ENCODE measurements at regions not wholly inside any gene's neighbourhood (a gene's known extent, or its start where the extent isn't known, plus 50 kb on each side); places are given as distances from the start of the nearest gene placed in this dataset.

GRCh38 chr2:145985517-145985916 is 1465.6 kb upstream of the ZEB2 start:
- no peak overlapping the region for H3K27ac ChIP-seq (ENCODE audit: low read length, poor library complexity, severe bottlenecking)
- no peak overlapping the region for H3K9ac ChIP-seq (ENCODE audit: low read length)
- no peak overlapping the region for H4K91ac ChIP-seq (ENCODE audit: low read length)
- no peaks in the 10 kb centered on the region for H3K79me1 ChIP-seq (replicated peaks; ENCODE audit: low read length, poor library complexity, severe bottlenecking)
- H2AK5ac ChIP-seq (ENCODE audit: low read length, severe bottlenecking) = no peak overlapping the region
- no peak overlapping the region for H3K4me3 ChIP-seq (ENCODE audit: insufficient read depth in 1 of 2, low read depth in 1 of 2, low read length in 2 of 2)
- no peak overlapping the region for H2BK120ac ChIP-seq (ENCODE audit: low read depth, low read length)
- no peak overlapping the region for H2BK12ac ChIP-seq (ENCODE audit: low read length in 2 of 2)
- no peak overlapping the region for H4K8ac ChIP-seq (ENCODE audit: low read length)
- H3K18ac ChIP-seq (ENCODE audit: low read depth in 1 of 2, low read length in 2 of 2) = no peak overlapping the region
- no peak overlapping the region for H3K14ac ChIP-seq (ENCODE audit: low read length in 2 of 2)
- no peaks in the 10 kb centered on the region for H3K4me1 ChIP-seq (ENCODE audit: control insufficient read depth, insufficient read depth, low read depth, low read length)
- H3K36me3 ChIP-seq (ENCODE audit: control insufficient read depth in 1 of 2, insufficient read depth in 2 of 2, low read depth in 1 of 2, low read length in 2 of 2) = no peaks in the 10 kb centered on the region
- H3K4ac ChIP-seq (ENCODE audit: low read depth in 1 of 2, low read length in 2 of 2) = no peak overlapping the region
- H3K27me3 ChIP-seq (ENCODE audit: control insufficient read depth in 1 of 2, insufficient read depth in 1 of 2, low read length in 2 of 2) = no peaks in the 10 kb centered on the region
- no peak overlapping the region for H2AFZ ChIP-seq (ENCODE audit: low read depth, low read length)
- H2BK15ac ChIP-seq (ENCODE audit: low read depth, poor library complexity, severe bottlenecking) = no peak overlapping the region
- peak; percentile 10 for DNase-seq
- no peak overlapping the region for H3K23ac ChIP-seq (ENCODE audit: low read length in 2 of 2)
- no peak overlapping the region for H2BK5ac ChIP-seq (ENCODE audit: low read depth, low read length, poor library complexity, severe bottlenecking)
- H3K9me3 ChIP-seq (ENCODE audit: control insufficient read depth, low read length) = no peaks in the 10 kb centered on the region
- no peak overlapping the region for H3K4me2 ChIP-seq (ENCODE audit: low read length, poor library complexity, severe bottlenecking)

GRCh38 chr2:145984580-145984979 is 1464.7 kb upstream of the ZEB2 start:
- H3K36me3 ChIP-seq (ENCODE audit: control insufficient read depth in 1 of 2, insufficient read depth in 2 of 2, low read depth in 1 of 2, low read length in 2 of 2) = no peaks in the 10 kb centered on the region
- no peak overlapping the region for H3K23ac ChIP-seq (ENCODE audit: low read length in 2 of 2)
- no peak overlapping the region for H3K4me2 ChIP-seq (ENCODE audit: low read length, poor library complexity, severe bottlenecking)
- H2BK15ac ChIP-seq (ENCODE audit: low read depth, poor library complexity, severe bottlenecking) = no peak overlapping the region
- H3K4me1 ChIP-seq (ENCODE audit: control insufficient read depth, insufficient read depth, low read depth, low read length) = no peaks in the 10 kb centered on the region
- no peak overlapping the region for H4K8ac ChIP-seq (ENCODE audit: low read length)
- no peak overlapping the region for H2BK5ac ChIP-seq (ENCODE audit: low read depth, low read length, poor library complexity, severe bottlenecking)
- H3K9me3 ChIP-seq (ENCODE audit: control insufficient read depth, low read length) = no peaks in the 10 kb centered on the region
- H3K27me3 ChIP-seq (ENCODE audit: control insufficient read depth in 1 of 2, insufficient read depth in 1 of 2, low read length in 2 of 2) = no peaks in the 10 kb centered on the region
- peak; percentile 16 for DNase-seq
- no peak overlapping the region for H3K14ac ChIP-seq (ENCODE audit: low read length in 2 of 2)
- H2BK12ac ChIP-seq (ENCODE audit: low read length in 2 of 2) = no peak overlapping the region
- no peak overlapping the region for H2AK5ac ChIP-seq (ENCODE audit: low read length, severe bottlenecking)
- no peak overlapping the region for H3K4me3 ChIP-seq (ENCODE audit: insufficient read depth in 1 of 2, low read depth in 1 of 2, low read length in 2 of 2)
- H4K91ac ChIP-seq (ENCODE audit: low read length) = no peak overlapping the region
- no peak overlapping the region for H2AFZ ChIP-seq (ENCODE audit: low read depth, low read length)
- H3K27ac ChIP-seq (ENCODE audit: low read length, poor library complexity, severe bottlenecking) = no peak overlapping the region
- H3K9ac ChIP-seq (ENCODE audit: low read length) = no peak overlapping the region
- no peak overlapping the region for H2BK120ac ChIP-seq (ENCODE audit: low read depth, low read length)
- 60% methylated on average over 2 of the region's 2 CpGs for WGBS
- no peak overlapping the region for H3K18ac ChIP-seq (ENCODE audit: low read depth in 1 of 2, low read length in 2 of 2)
- no peak overlapping the region for H3K4ac ChIP-seq (ENCODE audit: low read depth in 1 of 2, low read length in 2 of 2)
- no peaks in the 10 kb centered on the region for H3K79me1 ChIP-seq (replicated peaks; ENCODE audit: low read length, poor library complexity, severe bottlenecking)

GRCh38 chr2:145980318-145980717 is 1460.4 kb upstream of the ZEB2 start:
- H3K23ac ChIP-seq (ENCODE audit: low read length in 2 of 2) = no peak overlapping the region
- no peak overlapping the region for H2BK120ac ChIP-seq (ENCODE audit: low read depth, low read length)
- H3K4ac ChIP-seq (ENCODE audit: low read depth in 1 of 2, low read length in 2 of 2) = no peak overlapping the region
- H3K14ac ChIP-seq (ENCODE audit: low read length in 2 of 2) = no peak overlapping the region
- no peak overlapping the region for H4K8ac ChIP-seq (ENCODE audit: low read length)
- H3K79me1 ChIP-seq (replicated peaks; ENCODE audit: low read length, poor library complexity, severe bottlenecking) = no peaks in the 10 kb centered on the region
- H3K18ac ChIP-seq (ENCODE audit: low read depth in 1 of 2, low read length in 2 of 2) = no peak overlapping the region
- no peaks in the 10 kb centered on the region for H3K27me3 ChIP-seq (ENCODE audit: control insufficient read depth in 1 of 2, insufficient read depth in 1 of 2, low read length in 2 of 2)
- H3K27ac ChIP-seq (ENCODE audit: low read length, poor library complexity, severe bottlenecking) = no peak overlapping the region
- no peaks in the 10 kb centered on the region for H3K36me3 ChIP-seq (ENCODE audit: control insufficient read depth in 1 of 2, insufficient read depth in 2 of 2, low read depth in 1 of 2, low read length in 2 of 2)
- H3K9ac ChIP-seq (ENCODE audit: low read length) = no peak overlapping the region
- DNase-seq = no peak
- WGBS = no CpG with 5 or more reads among the region's 2 CpGs
- no peak overlapping the region for H2BK15ac ChIP-seq (ENCODE audit: low read depth, poor library complexity, severe bottlenecking)
- H3K9me3 ChIP-seq (ENCODE audit: control insufficient read depth, low read length) = no peaks in the 10 kb centered on the region
- H4K91ac ChIP-seq (ENCODE audit: low read length) = no peak overlapping the region
- H3K4me2 ChIP-seq (ENCODE audit: low read length, poor library complexity, severe bottlenecking) = no peak overlapping the region
- H3K4me1 ChIP-seq (ENCODE audit: control insufficient read depth, insufficient read depth, low read depth, low read length) = no peaks in the 10 kb centered on the region
- no peak overlapping the region for H2BK12ac ChIP-seq (ENCODE audit: low read length in 2 of 2)
- H3K4me3 ChIP-seq (ENCODE audit: insufficient read depth in 1 of 2, low read depth in 1 of 2, low read length in 2 of 2) = no peak overlapping the region
- H2AFZ ChIP-seq (ENCODE audit: low read depth, low read length) = no peak overlapping the region
- no peak overlapping the region for H2AK5ac ChIP-seq (ENCODE audit: low read length, severe bottlenecking)
- H2BK5ac ChIP-seq (ENCODE audit: low read depth, low read length, poor library complexity, severe bottlenecking) = no peak overlapping the region

GRCh38 chr2:145975406-145975805 is 1455.5 kb upstream of the ZEB2 start:
- H3K4me1 ChIP-seq (ENCODE audit: control insufficient read depth, insufficient read depth, low read depth, low read length) = no peaks in the 10 kb centered on the region
- no peak overlapping the region for H3K9ac ChIP-seq (ENCODE audit: low read length)
- no peak overlapping the region for H2AFZ ChIP-seq (ENCODE audit: low read depth, low read length)
- no peak overlapping the region for H2BK12ac ChIP-seq (ENCODE audit: low read length in 2 of 2)
- no peaks in the 10 kb centered on the region for H3K36me3 ChIP-seq (ENCODE audit: control insufficient read depth in 1 of 2, insufficient read depth in 2 of 2, low read depth in 1 of 2, low read length in 2 of 2)
- H3K18ac ChIP-seq (ENCODE audit: low read depth in 1 of 2, low read length in 2 of 2) = no peak overlapping the region
- H4K91ac ChIP-seq (ENCODE audit: low read length) = no peak overlapping the region
- DNase-seq = no peak
- no peak overlapping the region for H3K4me3 ChIP-seq (ENCODE audit: insufficient read depth in 1 of 2, low read depth in 1 of 2, low read length in 2 of 2)
- H3K4ac ChIP-seq (ENCODE audit: low read depth in 1 of 2, low read length in 2 of 2) = no peak overlapping the region
- H3K27ac ChIP-seq (ENCODE audit: low read length, poor library complexity, severe bottlenecking) = no peak overlapping the region
- no peak overlapping the region for H2BK15ac ChIP-seq (ENCODE audit: low read depth, poor library complexity, severe bottlenecking)
- H3K9me3 ChIP-seq (ENCODE audit: control insufficient read depth, low read length) = no peaks in the 10 kb centered on the region
- no peak overlapping the region for H2AK5ac ChIP-seq (ENCODE audit: low read length, severe bottlenecking)
- no peak overlapping the region for H2BK120ac ChIP-seq (ENCODE audit: low read depth, low read length)
- H2BK5ac ChIP-seq (ENCODE audit: low read depth, low read length, poor library complexity, severe bottlenecking) = no peak overlapping the region
- no peak overlapping the region for H4K8ac ChIP-seq (ENCODE audit: low read length)
- WGBS = 92% methylated on average over 2 of the region's 3 CpGs
- no peak overlapping the region for H3K4me2 ChIP-seq (ENCODE audit: low read length, poor library complexity, severe bottlenecking)
- H3K27me3 ChIP-seq (ENCODE audit: control insufficient read depth in 1 of 2, insufficient read depth in 1 of 2, low read length in 2 of 2) = no peaks in the 10 kb centered on the region
- H3K23ac ChIP-seq (ENCODE audit: low read length in 2 of 2) = no peak overlapping the region
- no peak overlapping the region for H3K14ac ChIP-seq (ENCODE audit: low read length in 2 of 2)
- no peaks in the 10 kb centered on the region for H3K79me1 ChIP-seq (replicated peaks; ENCODE audit: low read length, poor library complexity, severe bottlenecking)
